ENCODE measurements at regions not wholly inside any gene's neighbourhood (a gene's known extent, or its start where the extent isn't known, plus 50 kb on each side); places are given as distances from the start of the nearest gene placed in this dataset.
"Not testable (repeated sequence)": the region's sequence is repeated elsewhere in the genome, so short reads cannot be mapped to it uniquely, and the experiment has no call there.

DNA sequence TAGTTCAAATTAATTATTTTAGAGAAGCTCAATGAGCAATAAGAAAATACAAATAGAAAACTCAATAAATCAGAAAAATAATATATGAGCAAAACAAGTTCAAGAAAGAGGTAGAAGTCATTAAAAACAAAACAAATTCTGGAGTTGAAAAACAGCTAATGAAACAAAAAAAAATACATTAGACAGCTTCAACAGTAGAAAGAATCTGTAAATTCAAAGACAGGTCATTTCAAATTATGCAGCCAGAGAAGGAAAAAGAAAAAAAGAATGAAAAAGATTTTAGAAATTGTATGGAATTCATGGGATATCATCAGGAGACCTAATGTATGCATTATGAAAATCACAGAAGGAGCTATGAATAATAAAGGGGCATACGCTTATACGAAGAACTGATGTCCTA lies 795.3 kb upstream of the ADGRB3 start:
- DNase-seq: no peak

GRCh38 chr6:67825201-67825895 lies 809.7 kb upstream of the ADGRB3 start:
- no peak for DNase-seq

DNA sequence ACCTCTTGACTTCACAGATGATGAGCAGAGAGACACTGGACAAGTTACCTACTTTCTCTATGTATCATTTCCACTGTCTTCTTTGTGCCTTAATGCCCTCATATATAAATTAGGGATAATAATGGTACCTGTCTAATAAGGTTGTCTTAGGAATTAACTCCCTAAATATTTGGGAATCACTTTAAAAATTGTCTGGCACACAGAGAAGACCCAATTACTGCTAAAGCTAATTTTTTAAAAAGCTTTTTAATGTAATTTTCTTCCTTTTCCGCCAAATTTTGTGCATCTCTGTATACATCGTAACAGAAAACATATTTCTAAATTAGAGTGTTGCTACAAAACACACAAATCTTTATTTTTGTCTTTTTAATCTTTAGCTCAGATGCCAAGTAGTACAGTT lies 816.8 kb upstream of the ADGRB3 start:
- no peak for DNase-seq

DNA sequence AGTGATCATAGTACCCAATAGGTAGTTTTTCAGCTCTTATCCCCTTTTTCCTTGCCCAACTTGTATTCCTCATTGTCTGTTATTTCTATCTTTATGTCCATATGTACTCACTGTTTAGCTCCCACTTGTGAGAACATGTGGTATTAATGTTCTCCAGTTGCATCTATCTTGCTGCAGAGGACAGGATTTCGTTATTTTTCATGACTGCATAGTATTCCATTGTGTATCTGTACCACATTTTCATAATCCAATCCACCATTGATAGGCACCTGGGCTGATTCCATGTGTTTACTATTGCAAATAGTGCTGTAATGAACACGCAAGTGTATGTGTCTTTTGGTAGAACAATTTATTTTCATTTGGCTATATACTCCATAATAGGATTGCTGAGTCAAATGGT lies 819.5 kb upstream of the ADGRB3 start:
- DNase-seq: no peak

DNA sequence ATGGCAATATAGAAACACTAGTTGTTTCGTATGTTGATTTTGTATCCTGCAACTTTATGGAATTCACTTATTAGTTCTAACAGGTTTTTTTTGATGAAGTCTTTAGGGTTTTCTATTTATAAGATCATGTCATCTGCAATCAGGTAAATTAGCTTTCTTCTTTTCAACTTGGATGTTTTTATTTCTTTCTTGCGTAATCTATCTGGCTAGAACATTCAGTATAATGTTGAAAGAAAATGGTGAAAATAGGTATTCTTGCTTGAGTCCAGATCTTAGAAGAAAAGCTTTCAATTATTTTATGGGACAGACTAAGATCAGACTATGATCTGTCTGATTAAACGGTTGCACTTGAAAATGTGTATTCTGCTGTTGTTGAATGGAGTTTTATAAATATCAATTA lies 820.8 kb upstream of the ADGRB3 start:
- DNase-seq: no peak

DNA sequence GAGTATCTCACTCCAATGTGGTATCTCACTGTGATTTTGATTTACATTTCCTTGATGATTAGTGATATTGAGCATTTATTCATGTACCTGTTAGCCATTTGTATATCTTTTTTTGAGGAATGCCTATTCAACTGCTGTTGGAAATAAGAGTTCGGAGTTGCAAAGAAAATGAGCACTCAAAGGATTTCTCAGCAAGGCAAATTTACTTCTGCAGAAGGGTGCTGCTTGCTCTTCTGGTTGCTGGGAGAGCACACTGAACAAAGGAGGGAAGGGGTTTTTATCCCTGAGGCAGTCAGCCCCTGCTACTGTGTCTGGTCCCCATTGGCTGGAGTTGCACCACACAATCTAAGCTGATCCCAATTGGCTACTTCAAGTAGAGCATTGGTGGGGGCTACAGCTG lies 822.4 kb upstream of the ADGRB3 start:
- DNase-seq: no peak

GRCh38 chr6:67812125-67812524 lies 823.0 kb upstream of the ADGRB3 start:
- DNase-seq: no peak

GRCh38 chr6:67811239-67812037 lies 823.6 kb upstream of the ADGRB3 start:
- no peak for DNase-seq

- not testable (repeated sequence) for DNase-seq
Observed at GRCh38 chr6:67804808-67805207, 830.3 kb upstream of the ADGRB3 start.

DNA sequence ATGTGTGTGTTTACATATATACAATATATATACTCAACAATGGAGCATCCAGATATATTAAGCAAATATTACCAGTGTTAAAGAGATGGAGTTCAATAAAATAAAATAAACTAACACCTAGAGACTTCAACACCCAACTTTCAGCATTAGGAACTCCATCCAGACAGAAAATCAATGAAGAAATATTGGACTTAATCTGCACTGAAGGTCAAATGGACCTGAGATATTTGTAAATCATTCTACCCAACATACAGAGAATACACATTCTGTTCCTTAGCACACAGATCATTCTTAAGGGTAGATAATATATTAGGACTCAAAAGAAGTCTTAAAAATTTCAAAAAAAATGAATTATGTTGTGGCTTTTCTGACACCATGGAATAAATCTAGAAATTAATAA lies 832.3 kb upstream of the ADGRB3 start:
- DNase-seq: no peak

DNA sequence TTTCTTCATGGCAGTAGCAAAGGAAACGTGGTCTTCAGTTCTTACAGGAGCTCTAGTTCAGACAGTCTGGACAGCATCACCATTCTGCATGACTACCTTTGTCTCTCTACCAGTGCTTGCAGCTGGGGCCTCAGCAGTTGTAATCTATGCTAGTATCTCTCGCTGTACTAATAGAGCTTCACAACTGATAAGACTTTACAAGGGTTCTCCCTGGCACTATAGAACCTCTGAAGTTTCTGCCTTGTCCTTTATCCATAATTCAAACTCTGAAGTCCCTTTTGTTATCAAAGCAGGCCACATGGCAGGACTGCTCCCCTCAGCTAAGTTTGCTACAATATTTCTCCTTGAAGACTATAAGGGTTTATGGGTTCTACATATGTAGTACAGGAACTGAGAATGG lies 842.1 kb upstream of the ADGRB3 start:
- DNase-seq: no peak

DNA sequence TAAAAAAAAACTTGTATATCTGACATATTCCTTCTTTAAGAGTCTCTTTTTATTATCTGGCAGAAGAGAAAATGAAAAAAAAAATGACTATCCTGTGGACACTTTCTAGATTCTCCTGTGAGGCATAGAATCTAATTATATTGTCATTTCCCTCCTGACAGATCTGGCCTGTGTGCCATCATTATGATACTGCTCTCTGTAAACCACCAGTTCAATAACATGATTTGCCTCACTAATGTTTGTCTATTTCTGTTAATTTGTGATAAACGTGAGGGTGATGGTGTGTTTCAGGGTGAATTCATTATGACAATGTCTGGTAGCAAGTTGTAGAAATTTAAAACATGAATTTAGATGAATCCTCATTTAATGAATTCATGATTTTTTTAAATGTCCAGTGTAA lies 844.5 kb upstream of the ADGRB3 start:
- no peak for DNase-seq

GRCh38 chr6:67787119-67787518 lies 848.0 kb upstream of the ADGRB3 start:
- DNase-seq: not testable (repeated sequence)

GRCh38 chr6:67779876-67780275 lies 855.2 kb upstream of the ADGRB3 start:
- DNase-seq: no peak

GRCh38 chr6:67775333-67775732 lies 859.7 kb upstream of the ADGRB3 start:
- DNase-seq: no peak

GRCh38 chr6:67768972-67769371 lies 866.1 kb upstream of the ADGRB3 start:
- DNase-seq: no peak

DNA sequence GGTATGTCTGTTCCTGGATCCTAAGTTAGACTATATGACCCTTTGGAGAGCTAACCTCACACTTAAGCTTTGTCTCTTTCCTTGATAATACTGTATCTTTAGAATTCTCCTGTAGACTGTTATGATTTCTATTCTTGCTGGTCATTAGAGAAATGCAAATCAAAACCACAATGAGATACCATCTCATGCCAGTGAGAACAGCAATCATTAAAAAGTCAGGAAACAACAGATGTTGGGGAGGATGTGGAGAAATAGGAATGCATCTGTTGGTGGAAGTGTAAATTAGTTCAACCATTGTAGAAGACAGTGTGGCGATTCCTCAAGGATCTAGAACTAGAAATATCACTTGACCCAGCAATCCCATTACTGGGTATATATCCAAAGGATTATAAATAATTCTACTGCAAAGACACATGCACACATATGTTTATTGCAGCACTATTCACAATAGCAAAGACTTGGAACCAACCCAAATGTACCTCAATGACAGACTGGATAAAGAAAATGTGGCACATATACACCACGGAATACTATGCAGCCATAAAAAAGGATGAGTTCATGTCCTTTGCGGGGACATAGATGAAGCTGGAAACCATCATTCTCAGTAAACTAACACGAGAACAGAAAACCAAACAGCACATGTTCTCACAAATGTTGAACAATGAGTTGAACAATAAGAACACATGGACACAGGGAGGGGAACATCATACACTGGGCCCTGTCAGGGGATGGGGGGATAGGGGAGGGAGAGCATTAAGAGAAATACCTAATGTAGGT lies 867.8 kb upstream of the ADGRB3 start:
- not testable (repeated sequence) for DNase-seq

GRCh38 chr6:67766057-67766456 lies 869.0 kb upstream of the ADGRB3 start:
- no peak for DNase-seq

GRCh38 chr6:67759001-67759400 lies 876.1 kb upstream of the ADGRB3 start:
- DNase-seq: no peak

DNA sequence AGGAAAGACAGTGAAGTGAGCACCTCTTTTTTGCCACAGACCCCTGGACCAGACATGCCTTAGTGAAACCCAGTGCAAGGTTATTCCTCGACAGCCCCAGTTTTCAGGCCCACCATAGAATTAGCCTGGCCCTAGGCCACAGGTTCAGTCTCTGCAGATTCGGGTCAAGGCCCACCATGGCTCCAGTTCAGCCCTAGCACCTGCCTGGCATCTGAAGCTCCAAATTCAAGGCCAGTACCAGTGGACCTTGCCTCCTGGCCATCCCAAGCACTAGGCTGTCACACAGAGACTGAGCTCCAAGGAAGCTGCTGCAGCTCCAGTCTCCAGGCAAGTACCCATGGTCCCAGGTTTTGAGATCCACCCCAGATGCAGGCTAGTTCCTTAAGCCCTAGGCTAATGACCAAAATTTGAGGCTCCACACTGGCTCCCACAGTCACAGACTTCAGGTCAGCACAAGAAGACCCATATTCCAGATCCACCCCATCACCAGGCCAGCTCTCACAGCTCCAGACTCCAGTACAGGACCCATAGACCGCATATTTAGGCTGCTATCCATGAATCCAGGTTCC lies 877.5 kb upstream of the ADGRB3 start:
- DNase-seq: no peak

- no peak for DNase-seq
Observed at GRCh38 chr6:67748521-67748920, 886.6 kb upstream of the ADGRB3 start.

DNA sequence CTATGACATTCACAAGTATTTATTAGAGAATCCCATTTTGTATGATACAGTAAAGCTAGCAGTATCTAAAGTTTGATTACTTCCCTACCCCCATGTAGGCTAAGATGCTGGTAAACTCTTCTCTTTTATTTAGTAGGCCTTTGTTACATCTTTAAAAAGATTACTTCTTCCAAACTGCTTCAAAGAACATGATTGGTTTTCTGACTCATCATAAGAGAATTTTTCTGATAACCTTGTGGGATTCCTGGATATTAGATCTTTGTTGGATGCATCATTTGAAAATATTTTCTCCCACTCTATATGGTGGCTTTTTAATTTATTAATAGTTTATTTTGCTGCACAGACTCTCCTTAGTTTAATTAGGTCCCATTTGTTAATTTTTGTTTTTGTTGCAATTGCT lies 898.3 kb upstream of the ADGRB3 start:
- no peak for DNase-seq

DNA sequence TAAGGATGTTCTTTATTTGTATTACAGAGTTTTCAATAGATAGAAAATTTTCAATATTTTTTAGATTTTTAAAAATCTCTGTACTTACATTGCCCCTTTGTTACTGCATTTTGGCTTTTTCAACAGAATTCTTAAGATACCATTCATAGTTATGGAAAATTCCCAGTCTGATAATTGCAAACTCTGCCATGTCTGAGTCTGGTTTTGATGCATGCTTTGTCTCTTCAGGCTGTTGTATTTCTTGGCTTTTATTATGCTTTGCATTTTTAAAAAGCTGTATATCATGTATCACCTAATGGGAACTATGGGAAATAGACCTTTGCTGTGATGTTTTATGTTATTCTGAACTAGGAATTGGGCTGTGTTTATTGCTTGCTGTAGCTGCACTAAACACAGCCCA lies 898.9 kb upstream of the ADGRB3 start:
- DNase-seq: no peak

DNA sequence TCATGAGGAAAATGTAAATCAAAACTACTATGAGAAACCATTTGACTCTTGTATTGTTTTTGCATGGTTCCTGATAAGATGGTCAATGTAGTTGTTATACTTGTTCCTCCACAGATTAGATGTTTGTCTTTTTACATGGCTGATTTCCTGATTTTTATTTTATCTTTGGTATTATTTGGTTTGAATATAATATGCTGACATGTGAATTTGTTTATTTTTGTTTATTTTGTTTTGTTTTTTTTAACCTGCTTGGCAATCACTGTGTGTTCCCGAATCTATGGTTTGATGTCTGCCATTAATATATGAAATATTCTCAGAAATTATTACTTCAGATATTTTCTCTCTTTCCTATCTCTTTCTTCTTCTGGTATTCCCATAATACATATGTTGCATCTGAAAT lies 899.5 kb upstream of the ADGRB3 start:
- no peak for DNase-seq

Data from NCI-H524 treated with DMSO at 0.1 percent for 48 hours (cell line).